ENCODE measurements at regions not wholly inside any gene's neighbourhood (a gene's known extent, or its start where the extent isn't known, plus 50 kb on each side); places are given as distances from the start of the nearest gene placed in this dataset.

GRCh38 chr5:112655513-112655912 is 82.2 kb upstream of the APC start (continued):
- no peak for TF ChIP-seq CHD7 (IDR thresholded peaks at IDR 0.05; ENCODE audit: low read depth, low read length)
